ENCODE measurements at regions not wholly inside any gene's neighbourhood (a gene's known extent, or its start where the extent isn't known, plus 50 kb on each side); places are given as distances from the start of the nearest gene placed in this dataset.

DNA sequence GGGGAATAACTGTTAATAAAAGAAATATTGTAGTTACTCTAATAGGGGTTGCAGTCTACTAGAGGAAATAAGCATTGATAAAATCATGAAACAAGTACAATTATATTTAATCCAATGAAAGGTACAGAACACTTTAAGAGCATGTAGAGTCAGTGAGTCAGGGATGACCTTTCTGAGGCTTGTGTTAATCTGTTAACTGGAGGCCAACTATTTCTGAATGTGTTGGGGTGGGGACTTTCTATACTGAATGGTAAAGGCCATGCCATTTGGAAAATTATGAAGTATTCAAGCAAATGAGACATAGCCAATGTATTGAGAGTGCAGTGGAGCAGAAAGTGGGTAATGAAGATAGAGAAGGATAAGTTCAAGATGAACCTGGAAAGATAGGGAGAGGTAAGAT is 646.2 kb downstream of the ADGRL2 start:
- Histone ChIP-seq H3K4me1 (ENCODE audit: control insufficient read depth in 3 of 3, insufficient read depth in 3 of 3, low read length in 3 of 3) (no peaks in the 10 kb centered on the region), H3K27ac (ENCODE audit: low read depth, low read length) (no peak overlapping the region), H3K9me3 (ENCODE audit: control insufficient read depth in 3 of 3, low read length in 3 of 3) (peaks cover 0 to 3% (median 0%) of the 10 kb centered on the region in 3 donors), H3K4me3 (ENCODE audit: low read length in 3 of 3) (no peak overlapping the region), H3K9ac (ENCODE audit: low read depth in 1 of 3, low read length in 3 of 3) (no peak overlapping the region), H3K36me3 (ENCODE audit: control insufficient read depth in 3 of 3, insufficient read depth in 3 of 3, low read length in 3 of 3) (no peaks in the 10 kb centered on the region), H3K27me3 (ENCODE audit: control insufficient read depth in 3 of 3, insufficient read depth in 3 of 3, low read length in 3 of 3) (no peaks in the 10 kb centered on the region)

DNA sequence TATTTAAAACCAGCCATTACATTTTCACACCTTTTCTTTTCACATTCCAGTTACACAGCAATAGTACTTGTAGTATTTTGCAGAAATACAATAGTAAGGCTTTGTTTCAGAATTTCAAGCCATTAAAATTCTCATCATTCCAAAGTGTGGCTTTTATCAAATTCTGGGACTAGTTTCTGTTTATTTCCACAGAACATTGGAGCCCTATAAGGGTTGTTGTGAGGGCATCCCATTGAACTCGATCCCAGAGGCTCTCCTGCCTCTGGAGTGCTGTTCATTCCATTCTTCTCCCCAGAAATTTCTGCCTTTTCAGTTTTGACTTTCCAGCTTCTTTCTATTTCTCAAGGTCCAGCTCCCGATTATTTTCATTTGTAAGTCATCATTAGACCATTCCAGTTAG is 645.5 kb downstream of the ADGRL2 start:
- Histone ChIP-seq H3K36me3 (ENCODE audit: control insufficient read depth in 3 of 3, insufficient read depth in 3 of 3, low read length in 3 of 3) (no peaks in the 10 kb centered on the region), H3K4me3 (ENCODE audit: low read length in 3 of 3) (no peak overlapping the region), H3K9me3 (ENCODE audit: control insufficient read depth in 3 of 3, low read length in 3 of 3) (peaks cover 0 to 1% (median 0%) of the 10 kb centered on the region in 3 donors), H3K27ac (ENCODE audit: low read depth, low read length) (no peak overlapping the region), H3K4me1 (ENCODE audit: control insufficient read depth in 3 of 3, insufficient read depth in 3 of 3, low read length in 3 of 3) (no peaks in the 10 kb centered on the region), H3K27me3 (ENCODE audit: control insufficient read depth in 3 of 3, insufficient read depth in 3 of 3, low read length in 3 of 3) (no peaks in the 10 kb centered on the region), H3K9ac (ENCODE audit: low read depth in 1 of 3, low read length in 3 of 3) (no peak overlapping the region)

DNA sequence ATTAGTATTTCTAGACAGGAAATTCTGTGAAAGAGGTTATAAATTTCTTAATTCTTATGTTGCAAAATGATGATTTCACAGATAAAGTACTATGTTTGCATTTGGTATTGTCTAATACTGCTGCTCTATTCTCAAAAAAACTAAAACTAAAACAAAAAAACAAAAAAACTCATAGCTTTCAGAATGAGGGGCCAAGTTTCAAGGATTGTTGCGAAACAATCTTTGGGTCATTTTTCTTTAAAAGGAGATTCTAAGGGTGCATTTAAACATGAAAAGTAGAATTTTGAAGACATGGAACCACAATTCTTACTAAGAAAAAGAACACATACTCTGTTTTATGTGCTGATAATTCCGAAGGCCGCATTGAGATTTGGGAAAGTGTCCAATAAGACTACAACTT is 645.1 kb downstream of the ADGRL2 start:
- Histone ChIP-seq H3K27me3 (ENCODE audit: control insufficient read depth in 3 of 3, insufficient read depth in 3 of 3, low read length in 3 of 3) (no peaks in the 10 kb centered on the region), H3K9me3 (ENCODE audit: control insufficient read depth in 3 of 3, low read length in 3 of 3) (no peaks in the 10 kb centered on the region), H3K4me3 (ENCODE audit: low read length in 3 of 3) (no peak overlapping the region), H3K4me1 (ENCODE audit: control insufficient read depth in 3 of 3, insufficient read depth in 3 of 3, low read length in 3 of 3) (no peaks in the 10 kb centered on the region), H3K27ac (ENCODE audit: low read depth, low read length) (no peak overlapping the region), H3K9ac (ENCODE audit: low read depth in 1 of 3, low read length in 3 of 3) (no peak overlapping the region), H3K36me3 (ENCODE audit: control insufficient read depth in 3 of 3, insufficient read depth in 3 of 3, low read length in 3 of 3) (no peaks in the 10 kb centered on the region)

DNA sequence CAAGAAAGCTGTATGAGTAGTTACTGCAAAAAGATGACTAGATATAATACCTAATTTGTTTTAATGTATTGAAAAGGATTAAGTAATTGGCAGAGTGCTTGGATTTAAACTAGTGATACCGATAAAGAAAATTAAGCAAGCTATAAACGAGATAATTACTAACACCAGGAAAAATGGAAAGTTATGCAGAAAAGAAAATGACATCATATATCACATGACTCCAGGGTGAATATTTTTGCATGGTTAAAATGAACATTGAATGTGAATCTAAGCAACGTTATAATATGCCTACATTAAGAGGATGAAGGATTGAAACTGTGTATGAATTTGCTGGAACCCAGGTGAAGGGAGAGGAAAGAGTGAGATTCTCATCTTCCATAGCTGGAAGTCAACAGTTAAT is 644.4 kb downstream of the ADGRL2 start:
- no peaks in the 10 kb centered on the region for H3K4me1 ChIP-seq (ENCODE audit: control insufficient read depth in 3 of 3, insufficient read depth in 3 of 3, low read length in 3 of 3)
- H3K27me3 ChIP-seq (ENCODE audit: control insufficient read depth in 3 of 3, insufficient read depth in 3 of 3, low read length in 3 of 3) = no peaks in the 10 kb centered on the region
- no peaks in the 10 kb centered on the region for H3K36me3 ChIP-seq (ENCODE audit: control insufficient read depth in 3 of 3, insufficient read depth in 3 of 3, low read length in 3 of 3)

GRCh38 chr1:82441402-82441801 is 640.7 kb downstream of the ADGRL2 start:
- H3K36me3 ChIP-seq (ENCODE audit: control insufficient read depth in 3 of 3, insufficient read depth in 3 of 3, low read length in 3 of 3) = no peaks in the 10 kb centered on the region
- H3K4me3 ChIP-seq (ENCODE audit: low read length in 3 of 3) = no peak overlapping the region
- H3K9me3 ChIP-seq (ENCODE audit: control insufficient read depth in 3 of 3, low read length in 3 of 3) = no peaks in the 10 kb centered on the region
- H3K4me1 ChIP-seq (ENCODE audit: control insufficient read depth in 3 of 3, insufficient read depth in 3 of 3, low read length in 3 of 3) = no peaks in the 10 kb centered on the region
- no peak overlapping the region for H3K27ac ChIP-seq (ENCODE audit: low read depth, low read length)
- no peak overlapping the region for H3K9ac ChIP-seq (ENCODE audit: low read depth in 1 of 3, low read length in 3 of 3)
- H3K27me3 ChIP-seq (ENCODE audit: control insufficient read depth in 3 of 3, insufficient read depth in 3 of 3, low read length in 3 of 3) = no peaks in the 10 kb centered on the region

More for the DNA sequence above, 644.4 kb downstream of the ADGRL2 start:
- Histone ChIP-seq H3K27ac (ENCODE audit: low read depth, low read length) (no peak overlapping the region), H3K4me3 (ENCODE audit: low read length in 3 of 3) (no peak overlapping the region), H3K9ac (ENCODE audit: low read depth in 1 of 3, low read length in 3 of 3) (no peak overlapping the region), H3K9me3 (ENCODE audit: control insufficient read depth in 3 of 3, low read length in 3 of 3) (no peaks in the 10 kb centered on the region)

- Histone ChIP-seq H3K27ac (ENCODE audit: low read depth, low read length) (no peak overlapping the region), H3K27me3 (ENCODE audit: control insufficient read depth in 3 of 3, insufficient read depth in 3 of 3, low read length in 3 of 3) (no peaks in the 10 kb centered on the region), H3K9me3 (ENCODE audit: control insufficient read depth in 3 of 3, low read length in 3 of 3) (no peaks in the 10 kb centered on the region), H3K36me3 (ENCODE audit: control insufficient read depth in 3 of 3, insufficient read depth in 3 of 3, low read length in 3 of 3) (no peaks in the 10 kb centered on the region), H3K4me1 (ENCODE audit: control insufficient read depth in 3 of 3, insufficient read depth in 3 of 3, low read length in 3 of 3) (no peaks in the 10 kb centered on the region), H3K9ac (ENCODE audit: low read depth in 1 of 3, low read length in 3 of 3) (no peak overlapping the region), H3K4me3 (ENCODE audit: low read length in 3 of 3) (no peak overlapping the region)
Observed at GRCh38 chr1:82423174-82423815, 622.6 kb downstream of the ADGRL2 start.

GRCh38 chr1:82421782-82422181 is 621.0 kb downstream of the ADGRL2 start:
- no peaks in the 10 kb centered on the region for H3K4me1 ChIP-seq (ENCODE audit: control insufficient read depth in 3 of 3, insufficient read depth in 3 of 3, low read length in 3 of 3)
- no peaks in the 10 kb centered on the region for H3K9me3 ChIP-seq (ENCODE audit: control insufficient read depth in 3 of 3, low read length in 3 of 3)
- no peak overlapping the region for H3K27ac ChIP-seq (ENCODE audit: low read depth, low read length)
- H3K27me3 ChIP-seq (ENCODE audit: control insufficient read depth in 3 of 3, insufficient read depth in 3 of 3, low read length in 3 of 3) = no peaks in the 10 kb centered on the region
- no peak overlapping the region for H3K9ac ChIP-seq (ENCODE audit: low read depth in 1 of 3, low read length in 3 of 3)
- H3K4me3 ChIP-seq (ENCODE audit: low read length in 3 of 3) = no peak overlapping the region
- no peaks in the 10 kb centered on the region for H3K36me3 ChIP-seq (ENCODE audit: control insufficient read depth in 3 of 3, insufficient read depth in 3 of 3, low read length in 3 of 3)

- no peaks in the 10 kb centered on the region for H3K4me1 ChIP-seq (ENCODE audit: control insufficient read depth in 3 of 3, insufficient read depth in 3 of 3, low read length in 3 of 3)
Observed at GRCh38 chr1:82420584-82420983, 619.9 kb downstream of the ADGRL2 start.

GRCh38 chr1:82411605-82412004 is 610.9 kb downstream of the ADGRL2 start:
- Histone ChIP-seq H3K27ac (ENCODE audit: low read depth, low read length) (no peak overlapping the region), H3K4me1 (ENCODE audit: control insufficient read depth in 3 of 3, insufficient read depth in 3 of 3, low read length in 3 of 3) (no peaks in the 10 kb centered on the region), H3K9me3 (ENCODE audit: control insufficient read depth in 3 of 3, low read length in 3 of 3) (no peaks in the 10 kb centered on the region), H3K9ac (ENCODE audit: low read depth in 1 of 3, low read length in 3 of 3) (no peak overlapping the region), H3K27me3 (ENCODE audit: control insufficient read depth in 3 of 3, insufficient read depth in 3 of 3, low read length in 3 of 3) (no peaks in the 10 kb centered on the region), H3K36me3 (ENCODE audit: control insufficient read depth in 3 of 3, insufficient read depth in 3 of 3, low read length in 3 of 3) (no peaks in the 10 kb centered on the region), H3K4me3 (ENCODE audit: low read length in 3 of 3) (no peak overlapping the region)

More at GRCh38 chr1:82420584-82420983, 619.9 kb downstream of the ADGRL2 start:
- Histone ChIP-seq H3K36me3 (ENCODE audit: control insufficient read depth in 3 of 3, insufficient read depth in 3 of 3, low read length in 3 of 3) (no peaks in the 10 kb centered on the region), H3K9me3 (ENCODE audit: control insufficient read depth in 3 of 3, low read length in 3 of 3) (no peaks in the 10 kb centered on the region), H3K9ac (ENCODE audit: low read depth in 1 of 3, low read length in 3 of 3) (no peak overlapping the region), H3K27ac (ENCODE audit: low read depth, low read length) (no peak overlapping the region), H3K4me3 (ENCODE audit: low read length in 3 of 3) (no peak overlapping the region), H3K27me3 (ENCODE audit: control insufficient read depth in 3 of 3, insufficient read depth in 3 of 3, low read length in 3 of 3) (no peaks in the 10 kb centered on the region)

- Histone ChIP-seq H3K27me3 (ENCODE audit: control insufficient read depth in 3 of 3, insufficient read depth in 3 of 3, low read length in 3 of 3) (no peaks in the 10 kb centered on the region), H3K9me3 (ENCODE audit: control insufficient read depth in 3 of 3, low read length in 3 of 3) (no peaks in the 10 kb centered on the region), H3K27ac (ENCODE audit: low read depth, low read length) (no peak overlapping the region), H3K4me3 (ENCODE audit: low read length in 3 of 3) (no peak overlapping the region), H3K4me1 (ENCODE audit: control insufficient read depth in 3 of 3, insufficient read depth in 3 of 3, low read length in 3 of 3) (no peaks in the 10 kb centered on the region), H3K9ac (ENCODE audit: low read depth in 1 of 3, low read length in 3 of 3) (no peak overlapping the region), H3K36me3 (ENCODE audit: control insufficient read depth in 3 of 3, insufficient read depth in 3 of 3, low read length in 3 of 3) (no peaks in the 10 kb centered on the region)
Observed at GRCh38 chr1:82405333-82405732, 604.6 kb downstream of the ADGRL2 start.

Data from skeletal muscle tissue (tissue), 3 donors.